ENCODE measurements at regions not wholly inside any gene's neighbourhood (a gene's known extent, or its start where the extent isn't known, plus 50 kb on each side); places are given as distances from the start of the nearest gene placed in this dataset.
A peak's percentile ranks its signal among the peaks of the same experiment; 100 is the strongest.

GRCh38 chr4:112026058-112026457, 119.2 kb upstream of the FAM241A start:
- Histone ChIP-seq H3K27me3 (ENCODE audit: control insufficient read depth, extremely low read depth, insufficient read depth, low read length) (peaks cover 10% of the 10 kb centered on the region), H3K9me1 (ENCODE audit: control insufficient read depth, extremely low read depth, insufficient read depth, low read length) (no peaks in the 10 kb centered on the region), H3K36me3 (ENCODE audit: control insufficient read depth in 2 of 2, extremely low read depth in 1 of 2, insufficient read depth in 2 of 2, low read length in 2 of 2) (no peaks in the 10 kb centered on the region), H4K20me1 (ENCODE audit: control insufficient read depth, extremely low read depth, insufficient read depth, low read length) (no peaks in the 10 kb centered on the region), H2AFZ (ENCODE audit: control insufficient read depth, low read length) (no peak overlapping the region), H3K9ac (ENCODE audit: control insufficient read depth, extremely low read depth, insufficient read depth, low read length) (no peak overlapping the region), H3K27ac (ENCODE audit: control insufficient read depth, insufficient read depth, low read length) (no peak overlapping the region), H3K4me2 (ENCODE audit: control insufficient read depth, extremely low read depth, insufficient read depth, low read depth, low read length) (no peak overlapping the region), H3K4me3 (ENCODE audit: control insufficient read depth in 2 of 3, extremely low read depth in 1 of 3, insufficient read depth in 2 of 3, low read depth in 1 of 3, low read length in 3 of 3) (no peak overlapping the region), H3K9me3 (ENCODE audit: control insufficient read depth, low read depth, low read length) (no peaks in the 10 kb centered on the region), H3K79me2 (ENCODE audit: control insufficient read depth, insufficient read depth, low read length) (no peaks in the 10 kb centered on the region), H3K4me1 (ENCODE audit: control insufficient read depth, extremely low read depth, insufficient read depth, low read length) (peaks cover 5% of the 10 kb centered on the region)
- FAIRE-seq (no peak), DNase-seq (ENCODE audit: low read depth, low spot score) (no peak)
- TF ChIP-seq EZH2 (IDR thresholded peaks at IDR 0.05; ENCODE audit: low read length) (no peak), CTCF (optimal IDR thresholded peaks at IDR 0.05 in 1 of 3, IDR thresholded peaks at IDR 0.05 in 1 of 3, conservative IDR thresholded peaks at IDR 0.05 in 1 of 3; ENCODE audit: extremely low read depth in 1 of 3, insufficient read depth in 2 of 3, low read length in 3 of 3) (no peak)
- dilution Hi-C loops (cut with MboI; ENCODE audit: extremely low pct_ligation_motif_present, low sequenced_read_pairs): no loop called here

GRCh38 chr4:112029771-112030171, 115.5 kb upstream of the FAM241A start:
- Histone ChIP-seq H3K4me3 (ENCODE audit: control insufficient read depth in 2 of 3, extremely low read depth in 1 of 3, insufficient read depth in 2 of 3, low read depth in 1 of 3, low read length in 3 of 3) (peak overlapping the region in 1 of 3 experiments; percentile 9), H3K4me1 (ENCODE audit: control insufficient read depth, extremely low read depth, insufficient read depth, low read length) (peaks cover 5% of the 10 kb centered on the region)

More at GRCh38 chr4:112029771-112030171, 115.5 kb upstream of the FAM241A start:
- DNase-seq (ENCODE audit: low read depth, low spot score) (no peak), FAIRE-seq (no peak)
- Histone ChIP-seq H3K27me3 (ENCODE audit: control insufficient read depth, extremely low read depth, insufficient read depth, low read length) (no peaks in the 10 kb centered on the region), H4K20me1 (ENCODE audit: control insufficient read depth, extremely low read depth, insufficient read depth, low read length) (no peaks in the 10 kb centered on the region), H3K36me3 (ENCODE audit: control insufficient read depth in 2 of 2, extremely low read depth in 1 of 2, insufficient read depth in 2 of 2, low read length in 2 of 2) (no peaks in the 10 kb centered on the region), H2AFZ (ENCODE audit: control insufficient read depth, low read length) (no peak overlapping the region), H3K4me2 (ENCODE audit: control insufficient read depth, extremely low read depth, insufficient read depth, low read depth, low read length) (peak overlapping the region; percentile 59), H3K9me1 (ENCODE audit: control insufficient read depth, extremely low read depth, insufficient read depth, low read length) (no peaks in the 10 kb centered on the region), H3K27ac (ENCODE audit: control insufficient read depth, insufficient read depth, low read length) (no peak overlapping the region), H3K79me2 (ENCODE audit: control insufficient read depth, insufficient read depth, low read length) (no peaks in the 10 kb centered on the region), H3K9ac (ENCODE audit: control insufficient read depth, extremely low read depth, insufficient read depth, low read length) (no peak overlapping the region), H3K9me3 (ENCODE audit: control insufficient read depth, low read depth, low read length) (no peaks in the 10 kb centered on the region)
- dilution Hi-C loops (cut with MboI; ENCODE audit: extremely low pct_ligation_motif_present, low sequenced_read_pairs): no loop called here
- no peak for TF ChIP-seq CTCF (optimal IDR thresholded peaks at IDR 0.05 in 1 of 3, IDR thresholded peaks at IDR 0.05 in 1 of 3, conservative IDR thresholded peaks at IDR 0.05 in 1 of 3; ENCODE audit: extremely low read depth in 1 of 3, insufficient read depth in 2 of 3, low read length in 3 of 3)
- TF ChIP-seq EZH2 (IDR thresholded peaks at IDR 0.05; ENCODE audit: low read length): no peak

All from keratinocyte (primary cell).